ENCODE measurements at regions not wholly inside any gene's neighbourhood (a gene's known extent, or its start where the extent isn't known, plus 50 kb on each side); places are given as distances from the start of the nearest gene placed in this dataset.

DNA sequence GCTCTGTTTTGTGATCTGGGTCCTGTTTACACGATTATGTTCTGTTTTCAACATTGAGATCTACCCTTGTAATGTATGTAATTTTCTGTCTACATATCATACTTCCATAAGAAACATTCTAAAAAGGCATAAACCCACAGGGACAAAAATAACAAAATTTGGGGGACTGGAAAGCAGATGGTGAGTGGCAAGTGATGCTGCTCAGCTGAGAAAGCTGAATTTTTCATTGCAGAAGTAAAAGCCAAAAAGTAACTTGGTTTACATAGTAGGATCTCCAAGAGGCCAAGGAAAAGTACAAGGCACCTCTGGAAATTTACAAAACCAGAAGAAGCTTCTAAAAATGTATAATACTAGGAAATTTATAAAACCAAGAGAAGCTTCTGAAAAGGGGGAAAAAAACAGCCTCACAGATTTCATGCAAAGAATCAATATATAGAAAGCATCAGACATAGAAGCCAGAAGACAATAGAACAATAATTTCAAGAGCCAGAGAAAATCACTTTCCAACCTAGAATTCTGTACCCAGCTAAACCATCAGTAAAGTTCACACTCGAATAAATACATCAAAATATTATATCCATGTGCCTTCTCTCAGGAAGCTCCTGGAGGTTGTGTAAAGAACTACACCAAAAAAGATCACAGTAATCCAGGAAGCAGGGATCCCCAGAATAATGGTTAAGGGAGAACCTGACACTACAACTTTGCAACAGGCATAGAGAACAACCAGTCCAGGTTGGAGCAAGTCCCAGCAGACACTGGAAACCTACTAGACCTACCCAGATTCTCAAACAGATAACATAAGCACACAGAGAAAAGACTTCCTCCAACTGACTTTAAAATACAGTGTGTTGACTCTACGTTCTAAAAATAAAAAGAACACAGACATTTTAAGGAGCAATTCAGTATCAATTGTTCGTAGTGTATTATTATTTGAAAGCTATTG is 401.7 kb upstream of the HS6ST1 start:
- Histone ChIP-seq H3K9me3 (ENCODE audit: low read depth, low read length) (no peaks in the 10 kb centered on the region), H3K27me3 (ENCODE audit: insufficient read depth, low read length) (no peaks in the 10 kb centered on the region), H3K79me2 (ENCODE audit: insufficient read depth, low read length) (no peaks in the 10 kb centered on the region), H3K4me1 (ENCODE audit: insufficient read depth, low read length) (no peaks in the 10 kb centered on the region), H4K20me1 (ENCODE audit: insufficient read depth, low read length) (no peaks in the 10 kb centered on the region), H2AFZ (ENCODE audit: low read length) (no peak overlapping the region), H3K4me3 (ENCODE audit: insufficient read depth, low read length) (no peak overlapping the region), H3K4me2 (ENCODE audit: insufficient read depth, low read length) (no peak overlapping the region), H3K27ac (ENCODE audit: low read depth, low read length) (no peak overlapping the region), H3K36me3 (ENCODE audit: insufficient read depth, low read length) (no peaks in the 10 kb centered on the region)
- no peak for DNase-seq (ENCODE audit: insufficient read length, low spot score, missing footprints)
- TF ChIP-seq, protein P1, sequence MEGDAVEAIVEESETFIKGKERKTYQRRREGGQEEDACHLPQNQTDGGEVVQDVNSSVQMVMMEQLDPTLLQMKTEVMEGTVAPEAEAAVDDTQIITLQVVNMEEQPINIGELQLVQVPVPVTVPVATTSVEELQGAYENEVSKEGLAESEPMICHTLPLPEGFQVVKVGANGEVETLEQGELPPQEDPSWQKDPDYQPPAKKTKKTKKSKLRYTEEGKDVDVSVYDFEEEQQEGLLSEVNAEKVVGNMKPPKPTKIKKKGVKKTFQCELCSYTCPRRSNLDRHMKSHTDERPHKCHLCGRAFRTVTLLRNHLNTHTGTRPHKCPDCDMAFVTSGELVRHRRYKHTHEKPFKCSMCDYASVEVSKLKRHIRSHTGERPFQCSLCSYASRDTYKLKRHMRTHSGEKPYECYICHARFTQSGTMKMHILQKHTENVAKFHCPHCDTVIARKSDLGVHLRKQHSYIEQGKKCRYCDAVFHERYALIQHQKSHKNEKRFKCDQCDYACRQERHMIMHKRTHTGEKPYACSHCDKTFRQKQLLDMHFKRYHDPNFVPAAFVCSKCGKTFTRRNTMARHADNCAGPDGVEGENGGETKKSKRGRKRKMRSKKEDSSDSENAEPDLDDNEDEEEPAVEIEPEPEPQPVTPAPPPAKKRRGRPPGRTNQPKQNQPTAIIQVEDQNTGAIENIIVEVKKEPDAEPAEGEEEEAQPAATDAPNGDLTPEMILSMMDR (IDR thresholded peaks at IDR 0.05; ENCODE audit: extremely low read depth, low read depth, low read length), result peak; percentile 27

DNA sequence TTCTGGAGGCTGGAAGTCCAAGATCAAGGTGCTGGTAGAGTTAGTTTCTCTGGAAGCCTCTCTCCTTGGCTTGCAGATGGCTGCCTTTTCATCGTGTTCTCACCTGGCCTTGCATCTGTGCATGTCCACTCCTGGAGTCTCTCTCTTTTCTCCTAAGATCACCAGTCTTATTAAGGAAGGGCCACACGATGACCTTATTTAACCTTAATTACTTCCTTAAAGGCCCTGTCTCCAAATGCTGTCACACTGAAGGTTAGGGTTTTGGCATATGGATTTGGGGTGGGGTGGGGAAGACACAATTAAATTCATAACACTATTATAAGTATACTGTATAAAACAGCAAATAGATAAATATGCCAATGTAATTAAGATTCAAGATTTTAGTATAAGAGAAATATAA is 402.4 kb upstream of the HS6ST1 start:
- no peak for DNase-seq (ENCODE audit: insufficient read length, low spot score, missing footprints)

DNA sequence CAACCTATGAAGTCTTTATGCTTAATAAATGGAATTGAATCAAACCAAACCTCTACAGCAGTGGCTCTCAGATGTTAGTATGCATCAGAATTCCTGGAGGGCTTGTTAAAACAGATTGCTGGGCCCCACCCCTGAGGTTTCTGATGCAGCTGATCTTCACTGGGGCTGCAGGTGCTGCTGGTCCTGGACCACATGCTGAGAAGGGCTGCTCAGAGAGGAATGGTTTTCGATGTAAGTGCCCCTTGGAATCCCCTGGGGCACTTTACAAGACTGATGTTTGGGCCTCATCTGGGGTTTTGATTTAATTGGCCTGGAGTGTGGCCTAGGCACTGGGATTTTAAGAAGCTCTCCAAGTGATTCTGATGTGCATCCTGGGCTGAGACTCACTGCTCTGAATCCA is 403.8 kb upstream of the HS6ST1 start:
- DNase-seq (ENCODE audit: insufficient read length, low spot score, missing footprints), result no peak
- H3K4me3 ChIP-seq (ENCODE audit: insufficient read depth, low read length), result no peak overlapping the region
- no peaks in the 10 kb centered on the region for H3K9me3 ChIP-seq (ENCODE audit: low read depth, low read length)
- H3K27ac ChIP-seq (ENCODE audit: low read depth, low read length), result no peak overlapping the region
- TF ChIP-seq, protein P1 (IDR thresholded peaks at IDR 0.05; ENCODE audit: extremely low read depth, low read depth, low read length), result no peak
- no peak overlapping the region for H3K4me2 ChIP-seq (ENCODE audit: insufficient read depth, low read length)
- no peak overlapping the region for H2AFZ ChIP-seq (ENCODE audit: low read length)
- H3K4me1 ChIP-seq (ENCODE audit: insufficient read depth, low read length), result peaks cover under 1% of the 10 kb centered on the region
- no peaks in the 10 kb centered on the region for H3K79me2 ChIP-seq (ENCODE audit: insufficient read depth, low read length)
- H4K20me1 ChIP-seq (ENCODE audit: insufficient read depth, low read length), result no peaks in the 10 kb centered on the region
- H3K27me3 ChIP-seq (ENCODE audit: insufficient read depth, low read length), result no peaks in the 10 kb centered on the region
- H3K36me3 ChIP-seq (ENCODE audit: insufficient read depth, low read length), result no peaks in the 10 kb centered on the region

More for the DNA sequence above, 402.4 kb upstream of the HS6ST1 start:
- Histone ChIP-seq H3K79me2 (ENCODE audit: insufficient read depth, low read length) (no peaks in the 10 kb centered on the region), H3K27ac (ENCODE audit: low read depth, low read length) (no peak overlapping the region), H3K9me3 (ENCODE audit: low read depth, low read length) (no peaks in the 10 kb centered on the region), H3K27me3 (ENCODE audit: insufficient read depth, low read length) (no peaks in the 10 kb centered on the region), H4K20me1 (ENCODE audit: insufficient read depth, low read length) (no peaks in the 10 kb centered on the region), H2AFZ (ENCODE audit: low read length) (no peak overlapping the region), H3K4me1 (ENCODE audit: insufficient read depth, low read length) (no peaks in the 10 kb centered on the region), H3K4me3 (ENCODE audit: insufficient read depth, low read length) (no peak overlapping the region), H3K36me3 (ENCODE audit: insufficient read depth, low read length) (no peaks in the 10 kb centered on the region), H3K4me2 (ENCODE audit: insufficient read depth, low read length) (no peak overlapping the region)
- TF ChIP-seq, protein P1 (IDR thresholded peaks at IDR 0.05; ENCODE audit: extremely low read depth, low read depth, low read length), result no peak

DNA sequence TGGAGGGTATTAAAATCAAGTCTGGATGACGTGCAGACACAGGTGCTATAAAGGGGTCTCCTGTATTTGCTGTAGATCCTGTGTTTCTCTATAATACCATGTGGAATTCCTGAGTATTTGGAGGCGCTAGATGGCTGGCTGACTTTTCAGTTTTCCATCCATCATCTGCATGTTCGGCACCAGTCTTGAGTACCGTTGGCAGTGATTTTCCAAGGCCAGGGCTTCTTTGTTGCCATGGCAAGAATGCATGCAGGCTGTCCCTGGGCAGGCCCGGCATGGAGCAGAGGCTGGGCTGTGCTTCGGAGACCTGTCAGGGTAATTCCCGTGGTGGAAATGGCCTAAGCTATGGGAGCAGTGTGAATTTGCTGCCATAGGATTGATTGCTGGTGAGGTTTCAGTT is 405.9 kb upstream of the HS6ST1 start:
- Histone ChIP-seq H3K9me3 (ENCODE audit: low read depth, low read length) (no peaks in the 10 kb centered on the region), H3K27me3 (ENCODE audit: insufficient read depth, low read length) (no peaks in the 10 kb centered on the region), H4K20me1 (ENCODE audit: insufficient read depth, low read length) (no peaks in the 10 kb centered on the region), H3K27ac (ENCODE audit: low read depth, low read length) (no peak overlapping the region), H3K79me2 (ENCODE audit: insufficient read depth, low read length) (no peaks in the 10 kb centered on the region), H3K4me1 (ENCODE audit: insufficient read depth, low read length) (peaks cover 4% of the 10 kb centered on the region), H3K36me3 (ENCODE audit: insufficient read depth, low read length) (no peaks in the 10 kb centered on the region), H3K4me2 (ENCODE audit: insufficient read depth, low read length) (no peak overlapping the region), H3K4me3 (ENCODE audit: insufficient read depth, low read length) (no peak overlapping the region), H2AFZ (ENCODE audit: low read length) (no peak overlapping the region)
- TF ChIP-seq, protein P1 (IDR thresholded peaks at IDR 0.05; ENCODE audit: extremely low read depth, low read depth, low read length), result no peak
- no peak for DNase-seq (ENCODE audit: insufficient read length, low spot score, missing footprints)
